Activated naive CD4-positive, alpha-beta T cell treated with anti-CD3 and anti-CD28 coated beads, Interleukin-2, amount 50 U/mL, for 16 hours (primary cell): ENCODE measurements at regions not wholly inside any gene's neighbourhood (a gene's known extent, or its start where the extent isn't known, plus 50 kb on each side); places are given as distances from the start of the nearest gene placed in this dataset.

Source experiments
- DNase-seq: peaks from one replicate; pipeline ENCODE4 v3.0.0-alpha.2; 2020

GRCh38 chr7:68258609-68259008 is 1262.0 kb downstream of the TYW1 start:
- DNase-seq = no peak

GRCh38 chr7:68265258-68265657 is 1268.6 kb downstream of the TYW1 start:
- no peak for DNase-seq

GRCh38 chr7:68266004-68266579 is 1269.5 kb downstream of the TYW1 start:
- no peak for DNase-seq

- no peak for DNase-seq
Measured at GRCh38 chr7:68267486-68267885, 1270.9 kb downstream of the TYW1 start.

GRCh38 chr7:68269405-68269804 is 1272.8 kb downstream of the TYW1 start:
- no peak for DNase-seq

- no peak for DNase-seq
Measured at GRCh38 chr7:68272507-68272906, 1275.9 kb downstream of the TYW1 start.

GRCh38 chr7:68276725-68277124 is 1280.1 kb downstream of the TYW1 start:
- DNase-seq = no peak

- DNase-seq = no peak
Measured at GRCh38 chr7:68279827-68280400, 1283.3 kb downstream of the TYW1 start.

GRCh38 chr7:68280931-68281330 is 1284.3 kb downstream of the TYW1 start:
- DNase-seq = no peak

- DNase-seq = no peak
Measured at GRCh38 chr7:68288144-68288593, 1291.5 kb downstream of the TYW1 start.

GRCh38 chr7:68291710-68292109 is 1295.1 kb downstream of the TYW1 start:
- no peak for DNase-seq

GRCh38 chr7:68295386-68295785 is 1298.8 kb downstream of the TYW1 start:
- no peak for DNase-seq

- no peak for DNase-seq
Measured at GRCh38 chr7:68304536-68304935, 1293.7 kb upstream of the AUTS2 start.

GRCh38 chr7:68306692-68307107 is 1291.6 kb upstream of the AUTS2 start:
- no peak for DNase-seq

GRCh38 chr7:68309271-68309670 is 1289.0 kb upstream of the AUTS2 start:
- DNase-seq = no peak

GRCh38 chr7:68309806-68310205 is 1288.5 kb upstream of the AUTS2 start:
- no peak for DNase-seq

GRCh38 chr7:68311958-68312357 is 1286.3 kb upstream of the AUTS2 start:
- DNase-seq = no peak

- no peak for DNase-seq
Measured at GRCh38 chr7:68313806-68314205, 1284.5 kb upstream of the AUTS2 start.

- DNase-seq = no peak
Measured at GRCh38 chr7:68314208-68314607, 1284.1 kb upstream of the AUTS2 start.

- DNase-seq = no peak
Measured at GRCh38 chr7:68317476-68317875, 1280.8 kb upstream of the AUTS2 start.

GRCh38 chr7:68319061-68319460 is 1279.2 kb upstream of the AUTS2 start:
- DNase-seq = no peak

GRCh38 chr7:68321076-68321639 is 1277.1 kb upstream of the AUTS2 start:
- no peak for DNase-seq

- DNase-seq = no peak
Measured at GRCh38 chr7:68321776-68322496, 1276.3 kb upstream of the AUTS2 start.

GRCh38 chr7:68324621-68325020 is 1273.7 kb upstream of the AUTS2 start:
- DNase-seq = no peak
